ENCODE measurements at regions not wholly inside any gene's neighbourhood (a gene's known extent, or its start where the extent isn't known, plus 50 kb on each side); places are given as distances from the start of the nearest gene placed in this dataset.

GRCh38 chr4:89528526-89529133, 221.0 kb upstream of the GPRIN3 start:
- no peak for DNase-seq (ENCODE audit: low read depth, low spot score)
- in situ Hi-C loops (cut with HindIII; ENCODE audit: low sequenced_read_pairs), result no loop called here
- TF ChIP-seq, protein P1, sequence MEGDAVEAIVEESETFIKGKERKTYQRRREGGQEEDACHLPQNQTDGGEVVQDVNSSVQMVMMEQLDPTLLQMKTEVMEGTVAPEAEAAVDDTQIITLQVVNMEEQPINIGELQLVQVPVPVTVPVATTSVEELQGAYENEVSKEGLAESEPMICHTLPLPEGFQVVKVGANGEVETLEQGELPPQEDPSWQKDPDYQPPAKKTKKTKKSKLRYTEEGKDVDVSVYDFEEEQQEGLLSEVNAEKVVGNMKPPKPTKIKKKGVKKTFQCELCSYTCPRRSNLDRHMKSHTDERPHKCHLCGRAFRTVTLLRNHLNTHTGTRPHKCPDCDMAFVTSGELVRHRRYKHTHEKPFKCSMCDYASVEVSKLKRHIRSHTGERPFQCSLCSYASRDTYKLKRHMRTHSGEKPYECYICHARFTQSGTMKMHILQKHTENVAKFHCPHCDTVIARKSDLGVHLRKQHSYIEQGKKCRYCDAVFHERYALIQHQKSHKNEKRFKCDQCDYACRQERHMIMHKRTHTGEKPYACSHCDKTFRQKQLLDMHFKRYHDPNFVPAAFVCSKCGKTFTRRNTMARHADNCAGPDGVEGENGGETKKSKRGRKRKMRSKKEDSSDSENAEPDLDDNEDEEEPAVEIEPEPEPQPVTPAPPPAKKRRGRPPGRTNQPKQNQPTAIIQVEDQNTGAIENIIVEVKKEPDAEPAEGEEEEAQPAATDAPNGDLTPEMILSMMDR (IDR thresholded peaks at IDR 0.05; ENCODE audit: low read depth, low read length), result no peak
- H3K4me3 ChIP-seq (ENCODE audit: low read depth, low read length), result no peak overlapping the region

GRCh38 chr4:89521826-89522225, 214.2 kb upstream of the GPRIN3 start:
- DNase-seq (ENCODE audit: low read depth, low spot score), result no peak
- TF ChIP-seq, protein P1 (IDR thresholded peaks at IDR 0.05; ENCODE audit: low read depth, low read length), result no peak
- H3K4me3 ChIP-seq (ENCODE audit: low read depth, low read length), result no peak overlapping the region
- in situ Hi-C loops (cut with HindIII; ENCODE audit: low sequenced_read_pairs), result no loop called here

GRCh38 chr4:89519771-89520320, 212.2 kb upstream of the GPRIN3 start:
- DNase-seq (ENCODE audit: low read depth, low spot score), result no peak
- no peak overlapping the region for H3K4me3 ChIP-seq (ENCODE audit: low read depth, low read length)
- in situ Hi-C loops (cut with HindIII; ENCODE audit: low sequenced_read_pairs), result no loop called here
- TF ChIP-seq, protein P1 (IDR thresholded peaks at IDR 0.05; ENCODE audit: low read depth, low read length), result no peak

DNA sequence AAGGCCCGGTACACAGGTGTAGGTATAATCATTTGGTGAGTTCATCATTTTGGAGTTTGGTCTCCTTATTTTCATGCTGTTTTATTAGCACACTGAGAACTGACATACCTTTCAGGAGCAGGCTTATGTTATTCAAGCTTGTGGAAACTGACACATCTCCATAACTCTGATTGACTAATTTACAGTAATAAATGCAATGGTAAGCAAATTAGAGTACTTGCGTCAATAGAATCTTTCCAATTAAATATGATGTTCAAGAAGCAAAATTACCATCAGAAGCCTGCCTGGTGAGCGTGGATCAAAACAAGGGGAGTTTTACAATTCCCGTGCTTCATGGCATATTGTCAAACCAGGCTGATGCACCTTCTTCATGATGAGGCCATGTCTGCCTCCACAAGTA, 210.7 kb upstream of the GPRIN3 start:
- TF ChIP-seq, protein P1 (IDR thresholded peaks at IDR 0.05; ENCODE audit: low read depth, low read length), result no peak
- DNase-seq (ENCODE audit: low read depth, low spot score), result no peak
- in situ Hi-C loops (cut with HindIII; ENCODE audit: low sequenced_read_pairs), result no loop called here
- no peak overlapping the region for H3K4me3 ChIP-seq (ENCODE audit: low read depth, low read length)

DNA sequence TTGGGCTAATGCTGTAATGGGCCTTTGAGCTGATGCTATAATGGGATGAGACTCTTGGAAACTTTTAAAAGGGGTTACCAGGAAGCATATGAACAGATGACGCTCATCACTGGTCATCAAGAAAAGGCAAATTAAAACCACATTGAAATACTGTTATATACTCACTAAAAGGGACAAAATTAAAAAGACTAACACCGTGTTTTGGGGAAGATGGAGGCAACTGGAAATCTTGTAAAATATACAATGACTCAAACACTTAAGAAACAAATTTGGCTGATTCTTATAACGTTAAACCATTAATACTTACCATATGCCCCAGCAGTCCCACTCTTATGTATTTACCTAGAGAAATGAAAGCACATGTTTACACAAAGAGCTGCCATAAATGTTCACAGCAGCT, 207.2 kb upstream of the GPRIN3 start:
- no peak for DNase-seq (ENCODE audit: low read depth, low spot score)
- no peak overlapping the region for H3K4me3 ChIP-seq (ENCODE audit: low read depth, low read length)
- in situ Hi-C loops (cut with HindIII; ENCODE audit: low sequenced_read_pairs), result no loop called here

GRCh38 chr4:89511776-89512175, 204.2 kb upstream of the GPRIN3 start:
- in situ Hi-C loops (cut with HindIII; ENCODE audit: low sequenced_read_pairs), result no loop called here
- no peak overlapping the region for H3K4me3 ChIP-seq (ENCODE audit: low read depth, low read length)
- TF ChIP-seq, protein P1 (IDR thresholded peaks at IDR 0.05; ENCODE audit: low read depth, low read length), result no peak
- DNase-seq (ENCODE audit: low read depth, low spot score), result no peak

More for the DNA sequence above, 207.2 kb upstream of the GPRIN3 start:
- TF ChIP-seq, protein P1 (IDR thresholded peaks at IDR 0.05; ENCODE audit: low read depth, low read length), result no peak

Data from astrocyte of the spinal cord (primary cell).